GM12872 (cell line): ENCODE measurements at regions not wholly inside any gene's neighbourhood (a gene's known extent, or its start where the extent isn't known, plus 50 kb on each side); places are given as distances from the start of the nearest gene placed in this dataset.

Source experiments
- TF ChIP-seq, protein P1 (sequence below): IDR thresholded peaks from 3 replicates; pipeline ENCODE4 v1.5.1; 2011; ENCODE audit warnings: low read depth, mild to moderate bottlenecking, low read length, moderate library complexity; ENCODE audit not compliant: insufficient read depth

DNA sequence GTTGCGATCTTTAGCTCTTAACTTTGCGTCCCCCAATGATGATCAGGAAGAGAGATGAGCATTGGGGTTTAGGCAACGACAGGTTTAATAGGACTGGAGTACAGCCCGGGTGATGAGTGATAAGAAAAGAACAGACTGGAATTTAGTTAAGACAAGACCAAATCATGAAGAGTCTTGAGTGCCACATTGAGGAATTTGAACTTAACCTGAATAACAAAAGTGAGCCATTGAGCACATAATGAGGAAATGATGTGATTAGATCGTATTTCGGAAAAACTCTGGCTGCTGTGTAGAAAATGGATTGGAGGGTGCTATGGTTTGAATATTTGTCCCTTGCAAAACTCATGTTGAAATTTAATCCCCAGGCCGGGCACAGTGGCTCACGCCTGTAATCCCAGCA lies 83.2 kb upstream of the MELK start:
- TF ChIP-seq, protein P1, sequence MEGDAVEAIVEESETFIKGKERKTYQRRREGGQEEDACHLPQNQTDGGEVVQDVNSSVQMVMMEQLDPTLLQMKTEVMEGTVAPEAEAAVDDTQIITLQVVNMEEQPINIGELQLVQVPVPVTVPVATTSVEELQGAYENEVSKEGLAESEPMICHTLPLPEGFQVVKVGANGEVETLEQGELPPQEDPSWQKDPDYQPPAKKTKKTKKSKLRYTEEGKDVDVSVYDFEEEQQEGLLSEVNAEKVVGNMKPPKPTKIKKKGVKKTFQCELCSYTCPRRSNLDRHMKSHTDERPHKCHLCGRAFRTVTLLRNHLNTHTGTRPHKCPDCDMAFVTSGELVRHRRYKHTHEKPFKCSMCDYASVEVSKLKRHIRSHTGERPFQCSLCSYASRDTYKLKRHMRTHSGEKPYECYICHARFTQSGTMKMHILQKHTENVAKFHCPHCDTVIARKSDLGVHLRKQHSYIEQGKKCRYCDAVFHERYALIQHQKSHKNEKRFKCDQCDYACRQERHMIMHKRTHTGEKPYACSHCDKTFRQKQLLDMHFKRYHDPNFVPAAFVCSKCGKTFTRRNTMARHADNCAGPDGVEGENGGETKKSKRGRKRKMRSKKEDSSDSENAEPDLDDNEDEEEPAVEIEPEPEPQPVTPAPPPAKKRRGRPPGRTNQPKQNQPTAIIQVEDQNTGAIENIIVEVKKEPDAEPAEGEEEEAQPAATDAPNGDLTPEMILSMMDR: no peak

DNA sequence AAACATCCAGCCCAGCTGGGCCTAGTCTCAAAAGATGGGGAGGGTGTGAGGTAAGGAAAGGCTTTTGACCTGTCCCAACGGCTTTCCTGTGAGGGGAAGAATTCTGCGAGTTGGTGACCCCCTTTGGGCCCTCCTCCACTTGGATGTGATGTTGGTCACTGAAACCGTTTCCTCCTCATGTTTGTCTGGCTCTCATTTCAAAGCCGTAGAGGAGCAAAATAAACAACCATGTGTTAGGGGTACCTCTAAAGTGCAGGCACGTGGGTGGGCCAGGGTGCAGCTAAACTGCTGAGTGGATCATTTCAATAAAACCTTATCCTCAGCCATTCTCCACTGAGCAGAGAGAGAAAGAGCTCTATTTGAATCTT lies 84.3 kb upstream of the MELK start:
- TF ChIP-seq, protein P1: no peak

DNA sequence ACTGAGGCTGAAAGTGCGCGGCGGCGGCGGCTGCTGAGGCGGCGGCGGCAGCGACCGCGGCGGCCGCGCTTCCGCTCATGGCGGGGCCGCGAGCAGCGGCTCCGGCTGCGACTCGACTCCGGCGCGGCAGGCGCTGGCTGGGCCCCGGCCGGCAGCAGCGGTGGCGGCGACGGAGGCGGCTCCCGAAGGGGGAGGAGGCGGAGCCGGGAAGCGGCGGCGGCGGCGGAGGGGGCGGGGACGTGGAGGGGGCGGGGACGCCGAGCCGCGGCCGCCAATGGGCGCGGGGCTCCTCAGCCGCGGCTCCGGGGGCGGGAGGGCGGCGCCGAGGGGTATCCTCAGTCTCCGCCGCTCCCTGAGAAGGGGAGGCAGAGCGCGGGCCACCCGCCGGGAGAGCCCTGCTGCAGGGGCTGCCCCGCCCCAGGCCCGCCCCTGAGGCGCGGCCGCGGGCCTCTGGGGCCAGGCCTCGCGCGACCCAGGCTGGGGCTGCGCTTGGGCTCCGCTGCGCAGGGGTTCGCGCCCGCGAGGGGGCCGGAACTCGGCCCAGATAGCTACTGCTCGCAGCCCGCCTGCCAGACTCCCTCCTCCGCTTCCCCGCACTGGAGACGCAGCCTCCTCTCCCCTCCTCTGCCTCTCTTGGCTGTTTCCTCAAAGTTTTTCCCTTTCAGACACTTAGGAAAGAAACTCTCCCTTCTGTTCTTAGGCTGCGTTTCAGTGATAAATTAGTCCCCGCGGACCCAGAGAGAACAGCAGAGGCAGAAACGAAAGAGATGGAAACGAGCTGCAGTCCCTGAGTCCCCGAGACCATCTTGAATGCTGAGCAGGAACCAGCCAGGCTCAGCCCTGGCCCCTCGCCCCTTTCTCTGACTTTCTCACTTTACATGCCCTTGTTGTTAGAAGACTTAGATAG lies 85.0 kb upstream of the MELK start:
- TF ChIP-seq, protein P1: 0 out of 3 replicates have a peak, but pooled peaks have one; percentile 12

DNA sequence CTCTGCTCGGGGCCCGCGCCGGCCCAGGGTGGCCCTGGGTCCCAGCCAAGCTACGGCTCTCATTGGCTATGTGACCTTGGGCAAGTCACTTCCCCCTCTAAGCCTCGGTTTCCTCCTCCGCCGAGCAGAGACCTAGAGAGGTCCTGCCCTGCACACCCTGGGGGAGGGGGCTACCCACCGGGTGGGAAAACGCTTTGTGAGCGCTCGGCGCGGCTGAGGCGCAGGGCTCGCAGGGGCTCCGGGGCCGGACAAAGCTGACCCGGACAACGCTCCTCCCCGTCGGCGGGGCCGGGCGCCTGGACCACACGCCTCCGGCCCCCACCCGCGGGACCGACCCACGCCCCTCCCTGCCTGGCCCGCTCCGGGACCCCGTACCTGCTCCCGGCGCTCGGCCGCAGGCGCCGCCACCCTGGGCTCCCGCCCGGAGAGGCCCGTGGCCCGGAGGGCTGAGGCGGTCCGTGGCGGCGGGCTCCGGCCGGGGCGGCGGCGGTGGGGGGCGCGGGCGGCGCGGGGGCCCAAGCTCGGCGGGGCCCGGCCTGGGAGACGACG lies 85.7 kb upstream of the MELK start:
- TF ChIP-seq, protein P1: no peak

- TF ChIP-seq, protein P1: no peak
Measured at GRCh38 chr9:36486329-36486932, 86.3 kb upstream of the MELK start.

GRCh38 chr9:36485647-36486328 lies 85.7 kb upstream of the RNF38 start:
- TF ChIP-seq, protein P1: no peak

DNA sequence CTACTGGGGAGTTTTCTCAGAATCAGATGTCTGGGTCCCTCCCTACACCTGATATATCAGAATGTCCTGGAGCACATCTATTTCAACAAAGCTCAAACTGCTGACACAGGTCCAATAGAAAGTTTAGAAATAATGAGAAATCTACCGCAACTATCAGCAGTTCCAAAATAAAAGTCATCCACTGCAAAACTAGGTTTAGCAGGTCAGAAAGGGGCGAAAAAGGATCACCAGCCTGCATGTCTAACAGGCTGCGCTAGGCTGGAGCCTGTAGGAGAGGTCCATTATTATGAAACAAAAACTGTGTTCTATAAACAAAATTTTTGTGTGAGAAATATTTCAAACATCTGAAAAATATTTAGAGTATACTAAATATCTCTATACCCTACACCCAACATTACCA lies 84.1 kb upstream of the RNF38 start:
- TF ChIP-seq, protein P1: no peak
